Gastrocnemius medialis (tissue), 4 donors: ENCODE measurements at regions not wholly inside any gene's neighbourhood (a gene's known extent, or its start where the extent isn't known, plus 50 kb on each side); places are given as distances from the start of the nearest gene placed in this dataset.

Experiments used
- ATAC-seq, 2 donors: fragments of 150-250 bp; one replicate each; pipeline ENCODE4 v1.9.1; 2016
- DNase-seq, 2 donors: peaks; one replicate each; pipeline ENCODE4 v3.0.0-alpha.2; 2019
- H3K27ac ChIP-seq, 4 donors: fragments of 200-600 bp; sonication (generic); 1 replicate in 1 of 4; 2 replicates in 3 of 4; pipeline ENCODE4 v1.5.1; 2016 to 2018; ENCODE audit warnings: mild to moderate bottlenecking in 2 of 4, moderate library complexity in 1 of 4
- H3K27me3 ChIP-seq, 3 donors: fragments of 200-600 bp; sonication (generic) in 2 of 3; 1 replicate in 1 of 3; 2 replicates in 2 of 3; pipeline versions ENCODE4 v1.5.1 to v1.6.0; 2016 to 2019; ENCODE audit warnings: mild to moderate bottlenecking in 1 of 3, moderate library complexity in 1 of 3
- H3K36me3 ChIP-seq, 2 donors: fragments of 200-600 bp; sonication (generic) in 1 of 2; one replicate each; pipeline ENCODE4 v1.5.1; 2017 to 2018
- H3K4me1 ChIP-seq, 2 donors: fragments of 200-600 bp; sonication (generic) in 1 of 2; one replicate each; pipeline ENCODE4 v1.5.1; 2016 to 2017; ENCODE audit warnings: mild to moderate bottlenecking in 2 of 2
- H3K4me3 ChIP-seq, 4 donors: fragments of 200-600 bp; sonication (generic) in 3 of 4; 1 replicate in 1 of 4; 2 replicates in 3 of 4; pipeline ENCODE4 v1.5.1; 2016 to 2019; ENCODE audit warnings: mild to moderate bottlenecking in 2 of 4
- H3K9me3 ChIP-seq, 3 donors: fragments of 200-600 bp; sonication (generic) in 2 of 3; 1 replicate in 1 of 3; 2 replicates in 2 of 3; pipeline ENCODE4 v1.5.1; 2016 to 2019
- CTCF ChIP-seq, 5 experiments: fragments of 450-650 bp in 3 of 5; fragments of 200-600 bp in 2 of 5; sonication (generic) in 2 of 5; IDR thresholded peaks in 4 of 5; conservative IDR thresholded peaks in 1 of 5; 1 replicate in 4 of 5; 2 replicates in 1 of 5; pipeline ENCODE4 v1.5.1; 2016 to 2019; ENCODE audit warnings: antibody characterized with exemption in 5 of 5, mild to moderate bottlenecking in 3 of 5, moderate library complexity in 3 of 5
- POLR2A ChIP-seq, 2 donors: fragments of 450-650 bp; IDR thresholded peaks; one replicate each; pipeline ENCODE4 v1.6.1; 2017; ENCODE audit warnings: antibody characterized with exemption in 2 of 2, mild to moderate bottlenecking in 2 of 2, moderate library complexity in 2 of 2
- in situ Hi-C, 4 donors: fragments of 200-750 bp; cut with MboI; loops; one replicate each; pipeline versions ENCODE4 v1.15.0 to v1.8.0; 2017; ENCODE audit warnings: low sequenced_read_pairs in 4 of 4
- intact Hi-C: fragments of 100-400 bp; cut with DNase I; formaldehyde crosslinking; loops from one replicate; pipeline ENCODE4 v1.15.1; 2023; ENCODE audit warnings: low total_unique reads

DNA sequence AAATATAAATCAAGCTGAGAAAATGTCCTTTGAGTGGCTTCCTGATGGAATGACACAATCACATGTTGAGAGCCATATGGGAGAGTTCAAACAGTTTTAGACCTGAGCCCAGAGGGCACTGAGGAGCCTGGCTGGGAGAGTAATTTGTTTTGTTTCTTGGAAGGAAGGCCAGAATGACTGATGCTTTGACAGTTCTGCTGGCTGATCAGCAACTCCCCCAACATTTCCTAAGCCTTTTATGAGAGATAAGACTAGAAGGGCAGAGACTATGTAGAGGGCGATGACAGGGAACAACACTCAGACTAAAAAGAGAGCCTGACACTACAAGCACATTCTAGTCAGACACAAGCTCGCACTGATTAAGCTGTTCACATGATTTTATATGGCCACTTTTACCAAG lies 169.2 kb downstream of the COX7C start:
- DNase-seq = no peak
- Histone ChIP-seq H3K9me3 (no peaks in the 10 kb centered on the region), H3K36me3 (no peaks in the 10 kb centered on the region), H3K27me3 (no peaks in the 10 kb centered on the region), H3K4me3 (no peak overlapping the region), H3K4me1 (no peaks in the 10 kb centered on the region), H3K27ac (no peak overlapping the region)
- intact Hi-C loops = no loop called here
- in situ Hi-C loops = no loop called here
- no peak for ATAC-seq
- TF ChIP-seq POLR2A (IDR thresholded peaks at IDR 0.05) (no peak), CTCF (IDR thresholded peaks at IDR 0.05 in 4 of 5, conservative IDR thresholded peaks at IDR 0.05 in 1 of 5) (no peak)

- DNase-seq (no peak), ATAC-seq (no peak)
- TF ChIP-seq CTCF (IDR thresholded peaks at IDR 0.05 in 4 of 5, conservative IDR thresholded peaks at IDR 0.05 in 1 of 5) (no peak), POLR2A (IDR thresholded peaks at IDR 0.05) (no peak)
- H3K27ac ChIP-seq = no peak overlapping the region
- intact Hi-C loops = no loop called here
- no peak overlapping the region for H3K4me3 ChIP-seq
- H3K27me3 ChIP-seq = no peaks in the 10 kb centered on the region
- H3K9me3 ChIP-seq = no peaks in the 10 kb centered on the region
- H3K4me1 ChIP-seq = no peaks in the 10 kb centered on the region
- H3K36me3 ChIP-seq = no peaks in the 10 kb centered on the region
- in situ Hi-C loops = no loop called here
Observed at GRCh38 chr5:86795659-86796058, 177.9 kb downstream of the COX7C start.

DNA sequence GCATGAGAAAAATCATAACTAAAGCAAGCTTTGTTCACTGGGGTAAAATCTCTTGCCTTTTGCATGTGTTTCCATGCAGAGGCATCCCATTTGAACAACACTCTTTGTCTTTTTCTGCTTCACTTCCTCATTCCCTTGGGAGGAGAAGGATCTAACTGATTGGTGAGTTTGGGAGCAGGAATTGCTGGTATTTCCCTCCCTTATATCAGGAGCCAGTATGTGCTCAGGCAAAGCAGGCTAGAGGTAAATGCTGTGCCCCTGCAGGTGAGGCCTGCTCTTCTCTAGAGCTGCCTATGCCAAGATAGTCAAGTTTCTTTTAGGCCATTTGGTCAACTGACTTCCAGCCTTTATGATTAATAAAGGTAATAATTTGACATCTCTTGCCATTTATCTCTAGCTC lies 179.9 kb downstream of the COX7C start:
- H3K27me3 ChIP-seq = no peaks in the 10 kb centered on the region
- TF ChIP-seq CTCF (IDR thresholded peaks at IDR 0.05 in 4 of 5, conservative IDR thresholded peaks at IDR 0.05 in 1 of 5) (no peak), POLR2A (IDR thresholded peaks at IDR 0.05) (no peak)
- intact Hi-C loops (no loop called here), in situ Hi-C loops (no loop called here)
- DNase-seq (no peak), ATAC-seq (no peak)
- H3K27ac ChIP-seq = no peak overlapping the region
- H3K4me1 ChIP-seq = no peaks in the 10 kb centered on the region
- H3K4me3 ChIP-seq = no peak overlapping the region
- H3K36me3 ChIP-seq = no peaks in the 10 kb centered on the region
- H3K9me3 ChIP-seq = no peaks in the 10 kb centered on the region

- Histone ChIP-seq H3K9me3 (no peaks in the 10 kb centered on the region), H3K36me3 (no peaks in the 10 kb centered on the region), H3K4me3 (no peak overlapping the region), H3K27me3 (no peaks in the 10 kb centered on the region), H3K4me1 (no peaks in the 10 kb centered on the region), H3K27ac (no peak overlapping the region)
- no peak for DNase-seq
- no peak for TF ChIP-seq POLR2A (IDR thresholded peaks at IDR 0.05)
- no peak for TF ChIP-seq CTCF (IDR thresholded peaks at IDR 0.05 in 4 of 5, conservative IDR thresholded peaks at IDR 0.05 in 1 of 5)
- in situ Hi-C loops (no loop called here), intact Hi-C loops (no loop called here)
- no peak for ATAC-seq
Observed at GRCh38 chr5:86806206-86806605, 188.5 kb downstream of the COX7C start.
